ENCODE measurements at regions not wholly inside any gene's neighbourhood (a gene's known extent, or its start where the extent isn't known, plus 50 kb on each side); places are given as distances from the start of the nearest gene placed in this dataset.

GRCh38 chr7:10471280-10472058 lies 502.2 kb upstream of the PHF14 start:
- peaks cover 0 to 4% of the 10 kb centered on the region in 2 experiments for H3K9me3 ChIP-seq (ENCODE audit: control insufficient read depth in 1 of 2, insufficient read depth in 1 of 2, low read length in 2 of 2)
- Mint-ChIP-seq H3K4me3 (no peak overlapping the region), H3K27ac (no peak overlapping the region), H3K4me1 (ENCODE audit: low read depth) (no peaks in the 10 kb centered on the region), H3K9me3 (no peaks in the 10 kb centered on the region), H3K27me3 (no peaks in the 10 kb centered on the region), H3K36me3 (ENCODE audit: low read depth) (no peaks in the 10 kb centered on the region)
- no peak overlapping the region for H3K4me3 ChIP-seq (ENCODE audit: low read length)
- H3K27me3 ChIP-seq (ENCODE audit: control insufficient read depth in 1 of 2, insufficient read depth in 2 of 2, low read length in 2 of 2) = no peaks in the 10 kb centered on the region
- H3K27ac ChIP-seq (ENCODE audit: low read depth in 1 of 2, low read length in 2 of 2) = no peak overlapping the region
- ChIA-PET POLR2A (no interaction called here), CTCF (no interaction called here)
- TF ChIP-seq, protein P1, sequence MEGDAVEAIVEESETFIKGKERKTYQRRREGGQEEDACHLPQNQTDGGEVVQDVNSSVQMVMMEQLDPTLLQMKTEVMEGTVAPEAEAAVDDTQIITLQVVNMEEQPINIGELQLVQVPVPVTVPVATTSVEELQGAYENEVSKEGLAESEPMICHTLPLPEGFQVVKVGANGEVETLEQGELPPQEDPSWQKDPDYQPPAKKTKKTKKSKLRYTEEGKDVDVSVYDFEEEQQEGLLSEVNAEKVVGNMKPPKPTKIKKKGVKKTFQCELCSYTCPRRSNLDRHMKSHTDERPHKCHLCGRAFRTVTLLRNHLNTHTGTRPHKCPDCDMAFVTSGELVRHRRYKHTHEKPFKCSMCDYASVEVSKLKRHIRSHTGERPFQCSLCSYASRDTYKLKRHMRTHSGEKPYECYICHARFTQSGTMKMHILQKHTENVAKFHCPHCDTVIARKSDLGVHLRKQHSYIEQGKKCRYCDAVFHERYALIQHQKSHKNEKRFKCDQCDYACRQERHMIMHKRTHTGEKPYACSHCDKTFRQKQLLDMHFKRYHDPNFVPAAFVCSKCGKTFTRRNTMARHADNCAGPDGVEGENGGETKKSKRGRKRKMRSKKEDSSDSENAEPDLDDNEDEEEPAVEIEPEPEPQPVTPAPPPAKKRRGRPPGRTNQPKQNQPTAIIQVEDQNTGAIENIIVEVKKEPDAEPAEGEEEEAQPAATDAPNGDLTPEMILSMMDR (IDR thresholded peaks at IDR 0.05) = no peak
- H3K36me3 ChIP-seq (ENCODE audit: insufficient read depth, low read length) = no peaks in the 10 kb centered on the region
- intact Hi-C loops (cut with DNase I, micrococcal nuclease) = no loop called here
- H3K4me1 ChIP-seq (ENCODE audit: insufficient read depth, low read length) = no peaks in the 10 kb centered on the region
- DNase-seq (no peak), ATAC-seq (ENCODE audit: poor library complexity) (no peak)

GRCh38 chr7:10472115-10472514 lies 501.6 kb upstream of the PHF14 start:
- no peaks in the 10 kb centered on the region for H3K27me3 ChIP-seq (ENCODE audit: control insufficient read depth in 1 of 2, insufficient read depth in 2 of 2, low read length in 2 of 2)
- no peak overlapping the region for H3K27ac Mint-ChIP-seq
- ATAC-seq (ENCODE audit: poor library complexity) (no peak), DNase-seq (no peak)
- H3K4me1 Mint-ChIP-seq (ENCODE audit: low read depth) = no peaks in the 10 kb centered on the region
- CTCF ChIA-PET = no interaction called here
- TF ChIP-seq, protein P1 (IDR thresholded peaks at IDR 0.05) = no peak
- no peak overlapping the region for H3K4me3 ChIP-seq (ENCODE audit: low read length)
- H3K4me3 Mint-ChIP-seq = no peak overlapping the region
- H3K4me1 ChIP-seq (ENCODE audit: insufficient read depth, low read length) = no peaks in the 10 kb centered on the region
- no peaks in the 10 kb centered on the region for H3K36me3 Mint-ChIP-seq (ENCODE audit: low read depth)
- no peak overlapping the region for H3K27ac ChIP-seq (ENCODE audit: low read depth in 1 of 2, low read length in 2 of 2)
- H3K27me3 Mint-ChIP-seq = no peaks in the 10 kb centered on the region
- H3K36me3 ChIP-seq (ENCODE audit: insufficient read depth, low read length) = no peaks in the 10 kb centered on the region
- POLR2A ChIA-PET = no interaction called here
- peaks cover 0 to 10% of the 10 kb centered on the region in 2 experiments for H3K9me3 ChIP-seq (ENCODE audit: control insufficient read depth in 1 of 2, insufficient read depth in 1 of 2, low read length in 2 of 2)
- no peaks in the 10 kb centered on the region for H3K9me3 Mint-ChIP-seq
- intact Hi-C loops (cut with DNase I, micrococcal nuclease) = no loop called here

GRCh38 chr7:10473569-10473968 lies 500.1 kb upstream of the PHF14 start:
- DNase-seq (no peak), ATAC-seq (ENCODE audit: poor library complexity) (no peak)
- no peaks in the 10 kb centered on the region for H3K4me1 ChIP-seq (ENCODE audit: insufficient read depth, low read length)
- no peaks in the 10 kb centered on the region for H3K36me3 ChIP-seq (ENCODE audit: insufficient read depth, low read length)
- H3K4me3 ChIP-seq (ENCODE audit: low read length) = no peak overlapping the region
- no peaks in the 10 kb centered on the region for H3K4me1 Mint-ChIP-seq (ENCODE audit: low read depth)
- TF ChIP-seq, protein P1 (IDR thresholded peaks at IDR 0.05) = no peak
- no peaks in the 10 kb centered on the region for H3K27me3 Mint-ChIP-seq
- no peaks in the 10 kb centered on the region for H3K36me3 Mint-ChIP-seq (ENCODE audit: low read depth)
- H3K9me3 Mint-ChIP-seq = no peaks in the 10 kb centered on the region
- H3K27ac Mint-ChIP-seq = no peak overlapping the region
- peaks cover 0 to 11% of the 10 kb centered on the region in 2 experiments for H3K9me3 ChIP-seq (ENCODE audit: control insufficient read depth in 1 of 2, insufficient read depth in 1 of 2, low read length in 2 of 2)
- no peaks in the 10 kb centered on the region for H3K27me3 ChIP-seq (ENCODE audit: control insufficient read depth in 1 of 2, insufficient read depth in 2 of 2, low read length in 2 of 2)
- ChIA-PET POLR2A (no interaction called here), CTCF (no interaction called here)
- no peak overlapping the region for H3K27ac ChIP-seq (ENCODE audit: low read depth in 1 of 2, low read length in 2 of 2)
- H3K4me3 Mint-ChIP-seq = no peak overlapping the region
- intact Hi-C loops (cut with DNase I, micrococcal nuclease) = no loop called here
